ENCODE measurements at regions not wholly inside any gene's neighbourhood (a gene's known extent, or its start where the extent isn't known, plus 50 kb on each side); places are given as distances from the start of the nearest gene placed in this dataset.

DNA sequence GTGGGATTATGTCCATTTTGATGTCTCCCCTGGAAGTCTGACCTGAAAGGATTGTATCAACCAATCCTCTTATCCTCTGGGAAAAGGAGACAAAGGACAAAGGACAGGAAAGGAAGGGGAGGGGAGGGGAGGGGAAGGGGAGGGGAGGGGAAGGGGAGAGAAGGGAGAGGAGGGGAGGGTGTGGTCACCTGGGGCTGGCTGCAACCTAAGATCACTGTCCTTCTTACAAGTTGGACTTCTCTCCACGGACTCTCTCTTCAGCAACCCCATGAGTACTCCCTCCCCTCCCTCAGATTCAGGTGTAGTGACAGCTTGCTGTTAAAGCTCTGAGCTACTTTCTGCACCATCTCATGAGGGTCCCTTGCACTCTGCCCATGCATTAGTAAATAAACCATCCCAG, 58.9 kb upstream of the KLHL31 start:
- Histone ChIP-seq H3K4me3 (no peak overlapping the region), H3K4me1 (no peaks in the 10 kb centered on the region), H3K27ac (no peak overlapping the region), H3K36me3 (no peaks in the 10 kb centered on the region), H3K9me3 (no peaks in the 10 kb centered on the region), H3K27me3 (no peaks in the 10 kb centered on the region)
- DNase-seq (no peak), ATAC-seq (no peak)
- intact Hi-C loops (cut with DNase I) = loop anchor here (10.0 kb wide), 1 partner anchor 230 kb away; no protein-coding TSS in a partner anchor
- TF ChIP-seq, protein P1, sequence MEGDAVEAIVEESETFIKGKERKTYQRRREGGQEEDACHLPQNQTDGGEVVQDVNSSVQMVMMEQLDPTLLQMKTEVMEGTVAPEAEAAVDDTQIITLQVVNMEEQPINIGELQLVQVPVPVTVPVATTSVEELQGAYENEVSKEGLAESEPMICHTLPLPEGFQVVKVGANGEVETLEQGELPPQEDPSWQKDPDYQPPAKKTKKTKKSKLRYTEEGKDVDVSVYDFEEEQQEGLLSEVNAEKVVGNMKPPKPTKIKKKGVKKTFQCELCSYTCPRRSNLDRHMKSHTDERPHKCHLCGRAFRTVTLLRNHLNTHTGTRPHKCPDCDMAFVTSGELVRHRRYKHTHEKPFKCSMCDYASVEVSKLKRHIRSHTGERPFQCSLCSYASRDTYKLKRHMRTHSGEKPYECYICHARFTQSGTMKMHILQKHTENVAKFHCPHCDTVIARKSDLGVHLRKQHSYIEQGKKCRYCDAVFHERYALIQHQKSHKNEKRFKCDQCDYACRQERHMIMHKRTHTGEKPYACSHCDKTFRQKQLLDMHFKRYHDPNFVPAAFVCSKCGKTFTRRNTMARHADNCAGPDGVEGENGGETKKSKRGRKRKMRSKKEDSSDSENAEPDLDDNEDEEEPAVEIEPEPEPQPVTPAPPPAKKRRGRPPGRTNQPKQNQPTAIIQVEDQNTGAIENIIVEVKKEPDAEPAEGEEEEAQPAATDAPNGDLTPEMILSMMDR (IDR thresholded peaks at IDR 0.05) = no peak

- Histone ChIP-seq H3K36me3 (no peaks in the 10 kb centered on the region), H3K4me1 (no peaks in the 10 kb centered on the region), H3K27ac (no peak overlapping the region), H3K4me3 (no peak overlapping the region), H3K9me3 (no peaks in the 10 kb centered on the region), H3K27me3 (peaks cover 3% of the 10 kb centered on the region)
- no peak for DNase-seq
- TF ChIP-seq, protein P1 (IDR thresholded peaks at IDR 0.05) = no peak
- peak; percentile 11 for ATAC-seq
- intact Hi-C loops (cut with DNase I) = loop anchor here (10.0 kb wide), 1 partner anchor 229 kb away; no protein-coding TSS in a partner anchor
Observed at GRCh38 chr6:53723331-53723730, 57.8 kb upstream of the KLHL31 start.

- H3K36me3 ChIP-seq = no peaks in the 10 kb centered on the region
- peaks cover 8% of the 10 kb centered on the region for H3K27me3 ChIP-seq
- H3K9me3 ChIP-seq = no peaks in the 10 kb centered on the region
- TF ChIP-seq, protein P1 (IDR thresholded peaks at IDR 0.05) = no peak
- no peak for DNase-seq
- no peak for ATAC-seq
- no peaks in the 10 kb centered on the region for H3K4me1 ChIP-seq
- H3K27ac ChIP-seq = no peak overlapping the region
- intact Hi-C loops (cut with DNase I) = loop anchor here (10.0 kb wide), 1 partner anchor 227 kb away; no protein-coding TSS in a partner anchor
- no peak overlapping the region for H3K4me3 ChIP-seq
Observed at GRCh38 chr6:53721766-53722165, 56.2 kb upstream of the KLHL31 start.

DNA sequence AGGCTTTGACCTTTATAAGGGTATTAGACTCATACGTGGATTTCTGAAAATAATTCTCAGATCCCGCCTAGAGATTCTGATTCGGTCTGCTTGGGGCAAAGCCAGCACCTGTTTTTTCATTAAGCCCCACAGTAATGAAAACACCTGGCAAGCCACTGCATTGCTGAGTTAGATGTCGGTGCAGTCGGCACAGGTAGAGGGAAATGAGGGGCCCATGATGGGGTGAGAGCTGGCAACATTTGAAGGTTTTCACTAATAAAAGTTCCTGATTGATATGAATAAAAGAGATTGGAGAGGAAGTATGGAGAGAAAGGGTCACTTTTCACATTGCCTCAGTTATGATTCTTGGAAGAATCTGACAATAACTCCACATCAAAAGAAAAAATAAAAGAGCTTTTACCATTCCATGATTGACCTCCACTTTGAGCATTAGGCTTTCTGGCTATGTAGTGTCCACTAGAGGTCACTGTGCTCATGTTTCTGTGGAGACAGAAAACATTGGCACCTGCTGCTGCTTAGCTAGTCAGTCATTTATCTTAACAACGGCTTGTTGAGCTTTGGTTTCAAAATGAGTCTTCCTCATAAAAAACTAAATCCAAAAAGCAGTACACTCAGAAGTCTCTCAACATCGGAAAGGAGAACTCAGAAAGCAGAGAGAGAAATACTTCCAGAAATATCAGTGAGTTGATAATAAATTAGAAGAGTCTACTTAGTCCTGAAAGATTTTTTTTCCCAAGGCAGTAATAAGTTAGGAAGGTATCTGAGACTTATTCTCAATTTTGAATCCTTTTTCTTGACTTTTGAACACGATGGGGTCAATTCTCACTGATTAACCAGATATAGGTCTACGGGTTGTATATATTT, 53.3 kb upstream of the KLHL31 start:
- Histone ChIP-seq H3K4me1 (no peaks in the 10 kb centered on the region), H3K9me3 (no peaks in the 10 kb centered on the region), H3K27me3 (peaks cover 12% of the 10 kb centered on the region), H3K36me3 (no peaks in the 10 kb centered on the region), H3K27ac (no peak overlapping the region), H3K4me3 (no peak overlapping the region)
- ATAC-seq = peak; percentile 93
- TF ChIP-seq, protein P1 (IDR thresholded peaks at IDR 0.05) = peak; percentile 86
- intact Hi-C loops (cut with DNase I) = no loop called here
- no peak for DNase-seq

GRCh38 chr6:53717566-53717965, 52.0 kb upstream of the KLHL31 start:
- Histone ChIP-seq H3K27ac (no peak overlapping the region), H3K9me3 (no peaks in the 10 kb centered on the region), H3K4me1 (no peaks in the 10 kb centered on the region), H3K27me3 (peaks cover 12% of the 10 kb centered on the region), H3K36me3 (no peaks in the 10 kb centered on the region), H3K4me3 (no peak overlapping the region)
- DNase-seq (no peak), ATAC-seq (peak; percentile 31)
- intact Hi-C loops (cut with DNase I) = no loop called here
- TF ChIP-seq, protein P1 (IDR thresholded peaks at IDR 0.05) = no peak

Data from upper lobe of right lung (tissue), 1 donor.